ENCODE measurements at regions not wholly inside any gene's neighbourhood (a gene's known extent, or its start where the extent isn't known, plus 50 kb on each side); places are given as distances from the start of the nearest gene placed in this dataset.
"Not testable (repeated sequence)": the region's sequence is repeated elsewhere in the genome, so short reads cannot be mapped to it uniquely, and the experiment has no call there.

GRCh38 chr4:149050840-149051239 is 608.6 kb upstream of the NR3C2 start:
- Histone ChIP-seq H4K20me1 (ENCODE audit: insufficient read depth, low read length) (no peaks in the 10 kb centered on the region), H2AFZ (ENCODE audit: low read depth, low read length) (no peak overlapping the region), H3K36me3 (replicated peaks; ENCODE audit: low read depth, low read length) (no peaks in the 10 kb centered on the region), H3K27ac (ENCODE audit: low read length) (no peak overlapping the region), H3K27me3 (ENCODE audit: low read depth, low read length) (no peaks in the 10 kb centered on the region), H3K9ac (ENCODE audit: low read length) (no peak overlapping the region), H3K4me3 (ENCODE audit: low read length) (no peak overlapping the region), H3K4me1 (ENCODE audit: low read length) (no peaks in the 10 kb centered on the region), H3K4me2 (ENCODE audit: low read length) (no peak overlapping the region), H3K9me3 (ENCODE audit: insufficient read depth, low read length) (no peaks in the 10 kb centered on the region), H3K79me2 (ENCODE audit: low read length) (no peaks in the 10 kb centered on the region)
- TF ChIP-seq, protein P1, sequence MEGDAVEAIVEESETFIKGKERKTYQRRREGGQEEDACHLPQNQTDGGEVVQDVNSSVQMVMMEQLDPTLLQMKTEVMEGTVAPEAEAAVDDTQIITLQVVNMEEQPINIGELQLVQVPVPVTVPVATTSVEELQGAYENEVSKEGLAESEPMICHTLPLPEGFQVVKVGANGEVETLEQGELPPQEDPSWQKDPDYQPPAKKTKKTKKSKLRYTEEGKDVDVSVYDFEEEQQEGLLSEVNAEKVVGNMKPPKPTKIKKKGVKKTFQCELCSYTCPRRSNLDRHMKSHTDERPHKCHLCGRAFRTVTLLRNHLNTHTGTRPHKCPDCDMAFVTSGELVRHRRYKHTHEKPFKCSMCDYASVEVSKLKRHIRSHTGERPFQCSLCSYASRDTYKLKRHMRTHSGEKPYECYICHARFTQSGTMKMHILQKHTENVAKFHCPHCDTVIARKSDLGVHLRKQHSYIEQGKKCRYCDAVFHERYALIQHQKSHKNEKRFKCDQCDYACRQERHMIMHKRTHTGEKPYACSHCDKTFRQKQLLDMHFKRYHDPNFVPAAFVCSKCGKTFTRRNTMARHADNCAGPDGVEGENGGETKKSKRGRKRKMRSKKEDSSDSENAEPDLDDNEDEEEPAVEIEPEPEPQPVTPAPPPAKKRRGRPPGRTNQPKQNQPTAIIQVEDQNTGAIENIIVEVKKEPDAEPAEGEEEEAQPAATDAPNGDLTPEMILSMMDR (IDR thresholded peaks at IDR 0.05; ENCODE audit: low read depth, low read length) = no peak
- TF ChIP-seq EZH2phosphoT487 (IDR thresholded peaks at IDR 0.05; ENCODE audit: low read depth) = no peak

DNA sequence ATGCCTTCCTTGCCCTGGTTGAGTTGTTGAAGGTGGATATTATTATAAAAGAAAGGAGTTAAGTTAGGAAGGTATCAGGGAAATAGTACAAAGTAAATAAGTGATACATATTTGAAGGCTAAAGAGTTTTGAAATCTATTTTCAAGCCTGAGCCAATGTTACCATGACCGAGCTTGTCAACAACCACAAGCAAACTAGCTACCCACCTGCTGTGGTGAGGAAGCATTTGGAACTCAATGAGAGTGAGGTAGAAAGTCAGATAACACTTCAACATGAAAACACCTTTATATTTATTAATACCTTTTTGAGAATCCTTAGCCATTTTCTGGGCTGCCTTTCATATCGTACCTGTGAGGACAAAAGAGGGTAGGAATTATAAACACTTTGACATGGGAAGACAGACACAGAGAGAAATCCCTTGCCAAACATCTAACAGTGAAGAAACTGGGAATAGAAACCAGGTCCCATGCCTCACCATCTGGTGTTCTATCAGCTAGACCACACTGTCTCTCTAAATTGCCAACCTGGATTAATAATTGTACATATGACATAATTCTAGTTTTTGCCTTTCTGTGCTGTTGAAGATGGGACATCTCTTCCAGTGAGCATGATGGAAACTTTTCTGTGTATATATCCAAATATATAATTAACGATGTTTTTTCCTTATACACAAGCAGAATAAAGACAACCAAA is 606.4 kb upstream of the NR3C2 start:
- no peak overlapping the region for H3K9ac ChIP-seq (ENCODE audit: low read length)
- no peak overlapping the region for H3K27ac ChIP-seq (ENCODE audit: low read length)
- no peaks in the 10 kb centered on the region for H4K20me1 ChIP-seq (ENCODE audit: insufficient read depth, low read length)
- H3K4me1 ChIP-seq (ENCODE audit: low read length) = no peaks in the 10 kb centered on the region
- no peaks in the 10 kb centered on the region for H3K27me3 ChIP-seq (ENCODE audit: low read depth, low read length)
- no peak overlapping the region for H3K4me2 ChIP-seq (ENCODE audit: low read length)
- H3K79me2 ChIP-seq (ENCODE audit: low read length) = no peaks in the 10 kb centered on the region
- no peak for TF ChIP-seq EZH2phosphoT487 (IDR thresholded peaks at IDR 0.05; ENCODE audit: low read depth)
- TF ChIP-seq, protein P1 (IDR thresholded peaks at IDR 0.05; ENCODE audit: low read depth, low read length) = no peak
- no peak overlapping the region for H2AFZ ChIP-seq (ENCODE audit: low read depth, low read length)
- H3K9me3 ChIP-seq (ENCODE audit: insufficient read depth, low read length) = no peaks in the 10 kb centered on the region
- no peaks in the 10 kb centered on the region for H3K36me3 ChIP-seq (replicated peaks; ENCODE audit: low read depth, low read length)
- no peak overlapping the region for H3K4me3 ChIP-seq (ENCODE audit: low read length)

GRCh38 chr4:149047368-149047767 is 605.2 kb upstream of the NR3C2 start:
- H3K27ac ChIP-seq (ENCODE audit: low read length) = no peak overlapping the region
- no peaks in the 10 kb centered on the region for H3K4me1 ChIP-seq (ENCODE audit: low read length)
- TF ChIP-seq, protein P1 (IDR thresholded peaks at IDR 0.05; ENCODE audit: low read depth, low read length) = no peak
- TF ChIP-seq EZH2phosphoT487 (IDR thresholded peaks at IDR 0.05; ENCODE audit: low read depth) = no peak
- no peak overlapping the region for H2AFZ ChIP-seq (ENCODE audit: low read depth, low read length)
- H3K36me3 ChIP-seq (replicated peaks; ENCODE audit: low read depth, low read length) = no peaks in the 10 kb centered on the region
- no peaks in the 10 kb centered on the region for H4K20me1 ChIP-seq (ENCODE audit: insufficient read depth, low read length)
- H3K9me3 ChIP-seq (ENCODE audit: insufficient read depth, low read length) = no peaks in the 10 kb centered on the region
- H3K27me3 ChIP-seq (ENCODE audit: low read depth, low read length) = no peaks in the 10 kb centered on the region
- H3K4me3 ChIP-seq (ENCODE audit: low read length) = no peak overlapping the region
- no peak overlapping the region for H3K9ac ChIP-seq (ENCODE audit: low read length)
- H3K79me2 ChIP-seq (ENCODE audit: low read length) = no peaks in the 10 kb centered on the region
- no peak overlapping the region for H3K4me2 ChIP-seq (ENCODE audit: low read length)

DNA sequence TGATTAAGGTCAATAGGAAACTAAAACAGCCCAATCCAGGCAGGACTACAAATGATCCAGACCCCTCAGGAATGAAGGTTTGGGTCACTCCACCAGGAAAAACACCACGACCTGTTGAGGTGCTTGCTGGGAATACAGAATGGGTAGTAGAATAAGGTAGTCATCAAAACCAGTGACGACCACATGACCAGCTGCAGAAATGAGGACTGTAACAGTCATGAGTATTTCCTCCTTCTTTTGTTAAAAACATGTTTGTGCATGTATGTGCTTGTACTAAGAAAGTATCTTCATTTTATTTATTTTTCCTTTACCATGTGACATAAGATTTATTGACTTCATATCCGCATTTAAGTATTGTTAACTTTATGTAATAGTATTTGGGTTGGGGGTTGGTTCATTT is 603.5 kb upstream of the NR3C2 start:
- H2AFZ ChIP-seq (ENCODE audit: low read depth, low read length) = no peak overlapping the region
- TF ChIP-seq EZH2phosphoT487 (IDR thresholded peaks at IDR 0.05; ENCODE audit: low read depth) = no peak
- TF ChIP-seq, protein P1 (IDR thresholded peaks at IDR 0.05; ENCODE audit: low read depth, low read length) = no peak

GRCh38 chr4:149039786-149040185 is 597.6 kb upstream of the NR3C2 start:
- H4K20me1 ChIP-seq (ENCODE audit: insufficient read depth, low read length); H3K4me1 ChIP-seq (ENCODE audit: low read length): not testable (repeated sequence)

More for the DNA sequence above, 603.5 kb upstream of the NR3C2 start:
- Histone ChIP-seq H3K79me2 (ENCODE audit: low read length) (no peaks in the 10 kb centered on the region), H3K4me2 (ENCODE audit: low read length) (no peak overlapping the region), H4K20me1 (ENCODE audit: insufficient read depth, low read length) (no peaks in the 10 kb centered on the region), H3K9me3 (ENCODE audit: insufficient read depth, low read length) (no peaks in the 10 kb centered on the region), H3K4me1 (ENCODE audit: low read length) (no peaks in the 10 kb centered on the region), H3K27ac (ENCODE audit: low read length) (no peak overlapping the region), H3K9ac (ENCODE audit: low read length) (no peak overlapping the region), H3K27me3 (ENCODE audit: low read depth, low read length) (no peaks in the 10 kb centered on the region), H3K36me3 (replicated peaks; ENCODE audit: low read depth, low read length) (no peaks in the 10 kb centered on the region), H3K4me3 (ENCODE audit: low read length) (no peak overlapping the region)

More at GRCh38 chr4:149039786-149040185, 597.6 kb upstream of the NR3C2 start:
- not testable (repeated sequence) for H2AFZ ChIP-seq (ENCODE audit: low read depth, low read length); H3K27ac ChIP-seq (ENCODE audit: low read length); H3K27me3 ChIP-seq (ENCODE audit: low read depth, low read length); H3K4me3 ChIP-seq (ENCODE audit: low read length); H3K36me3 ChIP-seq (replicated peaks; ENCODE audit: low read depth, low read length); H3K9me3 ChIP-seq (ENCODE audit: insufficient read depth, low read length); H3K4me2 ChIP-seq (ENCODE audit: low read length); H3K79me2 ChIP-seq (ENCODE audit: low read length); H3K9ac ChIP-seq (ENCODE audit: low read length)

All from OCI-LY3 (cell line).